GM18520 (cell line): ENCODE measurements at regions not wholly inside any gene's neighbourhood (a gene's known extent, or its start where the extent isn't known, plus 50 kb on each side); places are given as distances from the start of the nearest gene placed in this dataset.

Source experiments
- ATAC-seq: cut with Tn5 transposase; IDR thresholded peaks from one replicate; pipeline ENCODE4 v1.9.1; 2021; ENCODE audit not compliant: unreplicated experiment

- ATAC-seq, result no peak
Measured at GRCh38 chr4:41359422-41359775, 102.7 kb downstream of the UCHL1 start.

DNA sequence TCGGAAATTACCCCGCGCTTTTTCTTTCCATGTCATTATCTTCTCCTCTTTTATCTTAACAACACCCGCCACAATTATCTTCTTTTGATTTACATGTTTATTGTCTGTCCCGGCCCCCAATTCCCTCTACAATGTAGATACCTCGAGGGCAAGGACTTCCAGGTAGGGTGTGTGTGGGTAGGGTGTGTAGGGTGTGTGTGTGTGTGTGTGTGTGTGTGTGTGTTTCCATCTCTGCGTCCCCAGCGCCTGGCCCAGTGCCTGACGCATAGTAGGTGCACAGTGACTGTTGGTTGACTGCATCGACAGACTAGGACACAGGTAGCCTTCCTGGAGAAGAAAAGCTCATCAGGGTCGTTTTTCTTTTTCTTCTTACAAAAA, 103.1 kb downstream of the UCHL1 start:
- no peak for ATAC-seq

- no peak for ATAC-seq
Measured at GRCh38 chr4:41360214-41360920, 103.6 kb downstream of the UCHL1 start.

GRCh38 chr4:41360921-41361793, 104.4 kb downstream of the UCHL1 start:
- no peak for ATAC-seq

- ATAC-seq, result no peak
Measured at GRCh38 chr4:41361794-41362526, 105.2 kb downstream of the UCHL1 start.

- no peak for ATAC-seq
Measured at GRCh38 chr4:41362621-41363383, 106.1 kb downstream of the UCHL1 start.

DNA sequence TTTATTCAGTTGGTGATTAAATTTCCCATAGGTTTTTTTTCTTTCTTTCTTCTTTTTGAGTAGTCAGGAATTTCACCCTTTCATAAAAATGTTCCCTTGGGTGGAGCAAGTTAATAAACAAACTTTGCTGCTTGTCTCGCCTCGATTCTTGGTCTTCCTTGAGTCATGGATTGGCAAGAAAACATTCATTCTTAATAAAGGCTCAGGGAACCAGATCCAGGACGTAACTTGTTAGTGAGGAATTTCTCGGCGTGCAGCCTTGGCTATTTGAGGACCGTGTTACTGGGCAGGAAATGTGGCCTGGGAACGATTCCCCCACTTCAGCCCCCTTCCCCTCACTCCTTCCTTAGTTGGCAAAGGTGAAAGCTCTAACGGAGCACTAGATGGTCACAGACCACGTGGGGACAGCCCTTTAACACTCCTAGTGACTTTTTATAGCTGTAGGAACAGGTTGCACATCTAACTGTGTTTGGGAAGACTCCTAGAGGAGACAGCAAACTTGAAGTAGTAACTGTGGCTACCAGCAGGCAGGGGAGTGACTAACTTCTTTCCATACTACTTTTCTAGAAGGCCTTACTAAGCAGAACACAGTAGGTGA, 106.8 kb downstream of the UCHL1 start:
- no peak for ATAC-seq

GRCh38 chr4:41364876-41365275, 108.1 kb downstream of the UCHL1 start:
- ATAC-seq, result no peak

- no peak for ATAC-seq
Measured at GRCh38 chr4:41365681-41366080, 109.0 kb downstream of the UCHL1 start.

- ATAC-seq, result no peak
Measured at GRCh38 chr4:41366911-41367517, 110.3 kb downstream of the UCHL1 start.

- ATAC-seq, result no peak
Measured at GRCh38 chr4:41369680-41370079, 113.0 kb downstream of the UCHL1 start.

DNA sequence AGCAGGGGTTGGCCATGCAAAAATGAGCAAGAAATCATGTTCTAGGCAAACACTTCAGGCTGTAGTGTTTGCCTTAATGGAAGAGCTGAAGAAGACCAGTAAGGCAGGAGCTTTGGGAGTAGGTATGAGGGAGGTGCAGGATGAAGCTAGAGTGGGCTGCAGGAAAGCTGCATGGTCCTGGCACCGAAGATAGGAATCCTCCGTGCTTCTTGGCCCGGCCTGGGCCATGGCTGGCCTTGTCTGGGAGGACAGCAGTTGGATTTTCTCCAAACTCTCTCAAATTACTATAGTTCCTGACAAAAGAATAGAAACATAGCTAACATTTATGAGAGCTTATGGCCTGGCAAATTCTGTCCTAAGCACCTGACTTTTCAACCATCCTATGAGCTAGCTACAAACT, 116.5 kb downstream of the UCHL1 start:
- no peak for ATAC-seq

- no peak for ATAC-seq
Measured at GRCh38 chr4:41374490-41374889, 117.8 kb downstream of the UCHL1 start.

GRCh38 chr4:41375561-41375960, 118.8 kb downstream of the UCHL1 start:
- ATAC-seq, result no peak

- ATAC-seq, result no peak
Measured at GRCh38 chr4:41377196-41377595, 120.5 kb downstream of the UCHL1 start.

DNA sequence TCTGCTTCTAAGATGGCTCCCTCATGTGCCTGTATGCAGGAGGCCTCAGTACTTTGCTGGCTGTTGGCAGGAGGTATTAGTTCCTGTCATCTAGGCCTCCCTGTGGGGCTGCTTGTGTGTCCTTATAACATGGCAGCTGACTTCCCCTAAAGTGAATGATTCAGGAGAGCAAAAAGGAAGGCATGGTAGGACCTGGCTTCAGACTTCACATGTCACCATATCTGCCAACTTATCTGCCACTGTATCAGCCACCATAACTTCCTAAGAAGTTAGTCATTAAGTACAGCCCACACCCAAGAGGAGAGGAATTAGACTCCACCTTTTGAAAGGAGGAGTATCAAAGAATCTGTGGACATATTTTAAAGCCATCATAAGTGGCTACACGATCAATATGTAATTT, 122.5 kb downstream of the UCHL1 start:
- no peak for ATAC-seq

- no peak for ATAC-seq
Measured at GRCh38 chr4:41380511-41381157, 123.9 kb downstream of the UCHL1 start.

DNA sequence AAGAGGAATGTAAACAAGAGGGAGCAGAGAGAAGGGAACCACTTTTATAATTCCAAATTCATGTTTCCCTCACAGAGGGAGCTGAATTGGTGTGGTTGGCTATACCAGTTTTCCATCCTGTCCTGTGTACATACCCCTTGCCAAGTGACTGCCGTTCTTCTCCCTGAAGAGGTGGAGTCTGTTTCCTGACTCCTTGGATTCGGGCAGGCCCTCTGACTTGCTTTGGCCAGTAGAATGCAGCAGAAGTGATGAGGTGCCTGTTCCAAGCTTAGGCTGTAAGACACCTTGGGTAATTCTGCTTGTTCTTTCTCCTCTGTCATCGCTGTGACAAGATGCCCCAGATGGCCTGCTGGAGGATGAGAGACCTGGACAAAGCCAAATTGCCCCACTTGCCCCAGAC, 124.7 kb downstream of the UCHL1 start:
- no peak for ATAC-seq

DNA sequence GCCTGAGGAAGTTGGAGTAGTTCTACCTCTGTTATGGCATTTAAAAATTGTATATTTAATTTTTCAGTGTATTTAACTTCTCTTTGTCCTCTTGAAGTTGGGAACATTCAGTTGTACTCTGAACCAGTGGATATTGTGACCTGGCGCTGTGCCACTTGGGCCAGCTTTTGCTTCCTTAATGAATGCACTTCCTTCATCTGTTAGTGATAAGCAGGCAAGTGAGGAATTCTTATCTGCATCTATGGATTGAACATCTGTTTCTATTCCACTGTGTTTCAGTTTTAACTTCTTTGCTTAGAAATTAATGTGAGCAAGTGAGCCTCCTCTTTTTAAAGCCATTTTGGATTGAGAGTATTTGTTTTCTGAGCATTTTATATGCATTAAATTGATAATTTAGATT, 128.3 kb downstream of the UCHL1 start:
- ATAC-seq, result no peak

DNA sequence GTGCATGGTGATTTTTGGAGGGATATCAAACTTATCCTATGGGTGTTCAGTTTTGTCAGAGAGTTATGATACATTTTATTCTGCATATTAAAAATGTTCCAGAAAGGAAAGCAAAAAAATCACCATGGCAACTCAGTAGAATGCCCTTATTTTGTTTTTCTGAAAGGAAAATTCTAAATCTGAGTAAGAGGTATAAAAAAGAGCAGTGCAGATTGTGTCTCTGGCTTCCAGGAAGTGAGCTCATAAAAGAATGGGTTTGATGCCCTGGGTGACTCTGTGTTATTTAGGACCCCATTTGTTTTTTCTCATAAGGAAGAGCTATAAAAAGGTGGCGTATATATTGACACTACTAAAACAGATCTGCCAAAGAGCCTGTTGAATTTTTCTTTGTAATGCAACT, 128.8 kb downstream of the UCHL1 start:
- no peak for ATAC-seq
